ENCODE measurements at regions not wholly inside any gene's neighbourhood (a gene's known extent, or its start where the extent isn't known, plus 50 kb on each side); places are given as distances from the start of the nearest gene placed in this dataset.
A peak's percentile ranks its signal among the peaks of the same experiment; 100 is the strongest.

DNA sequence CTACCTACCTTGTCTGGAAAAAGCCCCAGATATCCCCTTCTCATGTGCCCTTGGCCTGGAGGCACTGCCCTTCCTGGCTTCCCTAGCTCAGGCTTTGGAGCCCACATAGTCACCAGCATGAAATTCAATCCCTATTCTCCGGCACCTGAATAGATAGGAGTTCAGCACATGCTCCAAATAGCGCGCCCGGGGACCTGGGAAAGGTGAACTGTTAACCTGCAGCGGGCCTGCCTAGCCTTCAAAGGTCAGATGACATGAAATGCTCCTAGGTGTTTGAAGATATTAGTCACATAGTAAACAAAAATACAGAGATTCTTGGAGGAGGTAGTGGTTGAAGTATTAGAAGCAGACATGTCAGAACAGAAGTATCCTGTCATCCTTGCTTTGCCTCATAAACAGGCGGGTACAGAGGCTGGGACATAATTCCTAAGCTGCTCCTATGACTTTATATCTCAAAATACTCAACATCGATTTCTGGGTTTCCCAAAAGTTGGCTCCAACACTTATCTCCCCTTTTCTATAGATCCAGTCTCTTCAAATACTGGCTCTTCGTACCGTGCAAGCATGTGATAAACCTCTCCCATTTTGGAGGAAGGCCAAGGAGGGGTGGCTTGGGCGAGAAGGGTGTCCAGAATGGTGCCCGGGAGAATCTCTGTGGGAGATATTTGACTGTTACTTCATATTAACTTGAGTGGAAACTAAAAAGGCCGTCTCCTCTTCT lies 88.0 kb upstream of the ANKH start:
- peaks cover 8% of the 10 kb centered on the region for H3K27me3 ChIP-seq (ENCODE audit: control insufficient read depth, insufficient read depth, low read length)
- no peak overlapping the region for H3K27ac ChIP-seq (ENCODE audit: insufficient read depth, low read length)
- H3K4me3 ChIP-seq (replicated peaks in 1 of 4; ENCODE audit: control extremely low read depth in 1 of 4, insufficient read depth in 1 of 4, low read depth in 3 of 4, low read length in 4 of 4) = no peak overlapping the region
- H3K36me3 ChIP-seq (ENCODE audit: control insufficient read depth, insufficient read depth, low read length) = no peaks in the 10 kb centered on the region
- no peak for TF ChIP-seq EZH2 (IDR thresholded peaks at IDR 0.05; ENCODE audit: low read length, missing control alignments)
- TF ChIP-seq, protein P1, sequence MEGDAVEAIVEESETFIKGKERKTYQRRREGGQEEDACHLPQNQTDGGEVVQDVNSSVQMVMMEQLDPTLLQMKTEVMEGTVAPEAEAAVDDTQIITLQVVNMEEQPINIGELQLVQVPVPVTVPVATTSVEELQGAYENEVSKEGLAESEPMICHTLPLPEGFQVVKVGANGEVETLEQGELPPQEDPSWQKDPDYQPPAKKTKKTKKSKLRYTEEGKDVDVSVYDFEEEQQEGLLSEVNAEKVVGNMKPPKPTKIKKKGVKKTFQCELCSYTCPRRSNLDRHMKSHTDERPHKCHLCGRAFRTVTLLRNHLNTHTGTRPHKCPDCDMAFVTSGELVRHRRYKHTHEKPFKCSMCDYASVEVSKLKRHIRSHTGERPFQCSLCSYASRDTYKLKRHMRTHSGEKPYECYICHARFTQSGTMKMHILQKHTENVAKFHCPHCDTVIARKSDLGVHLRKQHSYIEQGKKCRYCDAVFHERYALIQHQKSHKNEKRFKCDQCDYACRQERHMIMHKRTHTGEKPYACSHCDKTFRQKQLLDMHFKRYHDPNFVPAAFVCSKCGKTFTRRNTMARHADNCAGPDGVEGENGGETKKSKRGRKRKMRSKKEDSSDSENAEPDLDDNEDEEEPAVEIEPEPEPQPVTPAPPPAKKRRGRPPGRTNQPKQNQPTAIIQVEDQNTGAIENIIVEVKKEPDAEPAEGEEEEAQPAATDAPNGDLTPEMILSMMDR (conservative IDR thresholded peaks at IDR 0.05 in 1 of 2, IDR thresholded peaks at IDR 0.05 in 1 of 2; ENCODE audit: low read depth in 1 of 2, low read length in 2 of 2) = no peak
- no peaks in the 10 kb centered on the region for H3K79me2 ChIP-seq (ENCODE audit: control insufficient read depth, insufficient read depth, low read length)
- H3K9me3 ChIP-seq (ENCODE audit: control insufficient read depth, insufficient read depth, low read depth, low read length) = no peaks in the 10 kb centered on the region
- no peak for DNase-seq (ENCODE audit: low read depth in 2 of 2)
- H4K20me1 ChIP-seq (ENCODE audit: control insufficient read depth, extremely low read depth, insufficient read depth, low read length) = no peaks in the 10 kb centered on the region
- H3K4me2 ChIP-seq (ENCODE audit: extremely low read depth, insufficient read depth, low read length) = no peak overlapping the region
- no peaks in the 10 kb centered on the region for H3K4me1 ChIP-seq (ENCODE audit: control insufficient read depth, extremely low read depth, insufficient read depth, low read length)
- H2AFZ ChIP-seq (ENCODE audit: low read length) = no peak overlapping the region
- no peak overlapping the region for H3K9ac ChIP-seq (ENCODE audit: insufficient read depth, low read length)

DNA sequence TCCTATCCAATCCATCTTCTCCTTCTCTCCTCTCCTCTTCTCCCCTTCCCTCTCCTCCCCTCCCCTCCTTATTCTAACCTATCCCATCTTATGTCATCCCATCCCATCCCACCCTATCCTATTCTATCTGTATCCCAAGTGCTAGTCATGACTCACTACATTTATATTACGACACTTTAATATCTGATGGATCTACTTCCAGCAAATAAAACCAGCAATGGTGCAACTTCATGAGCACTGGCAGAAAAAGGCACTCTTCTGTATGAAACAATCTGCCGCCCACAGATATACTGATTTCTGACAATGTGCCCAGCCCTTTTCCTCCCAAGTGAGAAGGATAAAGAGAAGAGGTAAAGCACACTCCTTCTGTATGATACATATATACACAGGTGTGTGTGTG lies 86.6 kb upstream of the ANKH start:
- H3K27ac ChIP-seq (ENCODE audit: insufficient read depth, low read length) = no peak overlapping the region
- H3K36me3 ChIP-seq (ENCODE audit: control insufficient read depth, insufficient read depth, low read length) = no peaks in the 10 kb centered on the region
- H3K27me3 ChIP-seq (ENCODE audit: control insufficient read depth, insufficient read depth, low read length) = peaks cover 8% of the 10 kb centered on the region
- no peaks in the 10 kb centered on the region for H3K4me1 ChIP-seq (ENCODE audit: control insufficient read depth, extremely low read depth, insufficient read depth, low read length)
- H3K9me3 ChIP-seq (ENCODE audit: control insufficient read depth, insufficient read depth, low read depth, low read length) = no peaks in the 10 kb centered on the region
- H3K4me3 ChIP-seq (replicated peaks in 1 of 4; ENCODE audit: control extremely low read depth in 1 of 4, insufficient read depth in 1 of 4, low read depth in 3 of 4, low read length in 4 of 4) = no peak overlapping the region
- no peak overlapping the region for H3K4me2 ChIP-seq (ENCODE audit: extremely low read depth, insufficient read depth, low read length)
- TF ChIP-seq, protein P1 (conservative IDR thresholded peaks at IDR 0.05 in 1 of 2, IDR thresholded peaks at IDR 0.05 in 1 of 2; ENCODE audit: low read depth in 1 of 2, low read length in 2 of 2) = no peak
- TF ChIP-seq EZH2 (IDR thresholded peaks at IDR 0.05; ENCODE audit: low read length, missing control alignments) = no peak
- DNase-seq (ENCODE audit: low read depth in 2 of 2) = peak; percentile 12 to 39
- no peaks in the 10 kb centered on the region for H4K20me1 ChIP-seq (ENCODE audit: control insufficient read depth, extremely low read depth, insufficient read depth, low read length)
- no peak overlapping the region for H3K9ac ChIP-seq (ENCODE audit: insufficient read depth, low read length)
- no peak overlapping the region for H2AFZ ChIP-seq (ENCODE audit: low read length)
- H3K79me2 ChIP-seq (ENCODE audit: control insufficient read depth, insufficient read depth, low read length) = no peaks in the 10 kb centered on the region

DNA sequence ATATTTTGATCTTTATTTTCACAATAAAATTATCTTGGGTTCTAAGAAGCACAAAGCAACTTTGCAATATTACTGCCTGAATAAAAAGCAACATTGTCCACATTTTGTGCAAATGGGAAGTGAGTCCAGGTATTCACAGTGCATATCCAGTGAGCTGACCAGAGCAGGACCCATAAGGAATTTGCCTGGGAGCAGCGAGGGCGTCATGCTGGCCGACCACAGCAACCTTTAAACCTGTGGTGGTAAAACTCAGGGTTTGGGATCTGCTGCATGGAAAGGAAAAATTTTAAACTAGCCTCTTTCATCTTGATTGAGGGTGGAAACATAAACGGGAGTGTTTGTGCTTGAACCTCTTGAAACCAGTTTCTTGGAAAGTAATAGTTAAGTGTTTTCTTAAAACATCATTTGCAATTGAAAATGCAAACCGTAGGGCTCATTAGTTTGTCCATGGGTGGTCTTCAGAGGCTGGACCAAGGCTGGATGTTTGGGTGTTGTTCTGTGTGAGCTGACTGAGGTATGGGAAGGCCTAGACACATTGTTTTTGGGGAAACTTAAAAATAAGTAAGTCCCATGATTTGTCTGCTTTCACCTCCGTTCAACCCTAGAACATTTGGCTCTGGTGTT lies 85.0 kb upstream of the ANKH start:
- no peak overlapping the region for H3K27ac ChIP-seq (ENCODE audit: insufficient read depth, low read length)
- H3K9me3 ChIP-seq (ENCODE audit: control insufficient read depth, insufficient read depth, low read depth, low read length) = no peaks in the 10 kb centered on the region
- no peak overlapping the region for H3K4me3 ChIP-seq (replicated peaks in 1 of 4; ENCODE audit: control extremely low read depth in 1 of 4, insufficient read depth in 1 of 4, low read depth in 3 of 4, low read length in 4 of 4)
- H3K4me1 ChIP-seq (ENCODE audit: control insufficient read depth, extremely low read depth, insufficient read depth, low read length) = no peaks in the 10 kb centered on the region
- no peaks in the 10 kb centered on the region for H3K79me2 ChIP-seq (ENCODE audit: control insufficient read depth, insufficient read depth, low read length)
- no peaks in the 10 kb centered on the region for H4K20me1 ChIP-seq (ENCODE audit: control insufficient read depth, extremely low read depth, insufficient read depth, low read length)
- no peak for DNase-seq (ENCODE audit: low read depth in 2 of 2)
- no peaks in the 10 kb centered on the region for H3K36me3 ChIP-seq (ENCODE audit: control insufficient read depth, insufficient read depth, low read length)
- TF ChIP-seq, protein P1 (conservative IDR thresholded peaks at IDR 0.05 in 1 of 2, IDR thresholded peaks at IDR 0.05 in 1 of 2; ENCODE audit: low read depth in 1 of 2, low read length in 2 of 2) = no peak
- TF ChIP-seq EZH2 (IDR thresholded peaks at IDR 0.05; ENCODE audit: low read length, missing control alignments) = no peak
- no peak overlapping the region for H2AFZ ChIP-seq (ENCODE audit: low read length)
- peaks cover 5% of the 10 kb centered on the region for H3K27me3 ChIP-seq (ENCODE audit: control insufficient read depth, insufficient read depth, low read length)
- H3K4me2 ChIP-seq (ENCODE audit: extremely low read depth, insufficient read depth, low read length) = no peak overlapping the region
- no peak overlapping the region for H3K9ac ChIP-seq (ENCODE audit: insufficient read depth, low read length)
